ENCODE measurements at regions not wholly inside any gene's neighbourhood (a gene's known extent, or its start where the extent isn't known, plus 50 kb on each side); places are given as distances from the start of the nearest gene placed in this dataset.
"Not testable (repeated sequence)": the region's sequence is repeated elsewhere in the genome, so short reads cannot be mapped to it uniquely, and the experiment has no call there.

- DNase-seq, result no peak
Observed at GRCh38 chr3:152198665-152199064, 70.1 kb upstream of the MBNL1 start.

DNA sequence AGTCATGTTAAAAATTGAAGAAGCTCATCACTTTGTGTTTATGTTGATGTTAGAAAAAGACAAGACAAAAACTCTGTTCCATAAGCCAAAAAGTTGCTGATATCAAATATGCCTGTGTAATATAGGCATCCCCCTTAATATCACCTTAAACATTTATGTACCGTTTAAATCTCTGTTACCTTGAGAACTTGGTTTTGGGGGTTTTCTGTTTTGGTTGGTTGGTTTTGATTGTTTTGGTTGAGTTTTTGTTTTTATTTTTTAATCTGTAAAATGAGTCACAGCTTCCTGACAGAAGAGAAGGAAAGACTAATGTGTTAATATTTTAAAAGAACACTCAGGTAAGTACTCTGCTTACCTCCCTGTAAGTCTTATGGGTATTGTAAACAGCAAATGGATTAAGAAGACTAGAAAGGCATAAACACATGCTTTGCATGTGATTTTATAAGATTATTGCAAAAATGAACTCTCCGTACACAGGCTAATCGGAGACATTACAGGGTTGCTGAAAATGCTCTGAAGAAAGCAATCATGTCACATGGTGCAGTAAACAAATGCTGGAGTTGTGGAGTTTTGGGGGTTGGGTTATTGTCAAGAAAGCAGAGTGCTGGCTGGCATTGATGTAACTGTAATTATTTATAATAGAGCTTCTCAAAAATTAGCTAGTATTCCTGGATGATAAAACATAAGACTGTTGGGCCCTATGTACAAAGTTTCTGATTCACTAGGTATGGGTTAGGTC is 69.5 kb upstream of the MBNL1 start:
- DNase-seq, result no peak

- DNase-seq, result no peak
Observed at GRCh38 chr3:152200476-152201420, 68.0 kb upstream of the MBNL1 start.

GRCh38 chr3:152202976-152203626 is 65.6 kb upstream of the MBNL1 start:
- no peak for DNase-seq

GRCh38 chr3:152203652-152204051 is 65.1 kb upstream of the MBNL1 start:
- DNase-seq, result no peak

GRCh38 chr3:152204218-152204617 is 64.5 kb upstream of the MBNL1 start:
- no peak for DNase-seq

- DNase-seq, result no peak
Observed at GRCh38 chr3:152205097-152205593, 63.6 kb upstream of the MBNL1 start.

DNA sequence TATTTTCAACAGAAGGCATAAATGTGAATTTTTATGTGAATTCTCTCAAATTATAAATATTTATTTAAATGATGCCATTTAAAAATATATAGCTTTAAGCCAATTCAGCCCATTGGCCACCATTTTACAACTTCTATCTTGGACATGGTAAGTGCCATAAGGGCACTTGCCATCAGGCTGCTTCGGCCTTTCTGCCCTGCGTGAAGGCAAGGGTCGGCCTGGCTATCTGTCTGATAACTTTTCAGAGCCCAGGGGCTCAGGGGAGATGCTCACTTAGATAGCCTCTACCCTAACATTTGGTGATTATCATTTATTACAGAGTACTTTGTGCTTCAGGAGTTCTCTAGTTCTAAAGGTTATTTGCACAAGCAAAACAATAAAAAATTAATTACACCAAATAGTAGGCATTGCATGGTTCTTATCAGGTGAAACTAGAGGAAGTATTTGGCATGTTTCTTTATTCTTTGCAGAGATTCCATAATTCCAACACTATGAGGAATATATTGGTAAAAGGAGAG is 62.4 kb upstream of the MBNL1 start:
- no peak for DNase-seq

GRCh38 chr3:152208439-152208838 is 60.3 kb upstream of the MBNL1 start:
- DNase-seq, result no peak

- DNase-seq, result no peak
Observed at GRCh38 chr3:152209060-152209459, 59.7 kb upstream of the MBNL1 start.

GRCh38 chr3:152209776-152210175 is 59.0 kb upstream of the MBNL1 start:
- DNase-seq, result no peak

GRCh38 chr3:152210697-152211096 is 58.0 kb upstream of the MBNL1 start:
- DNase-seq, result no peak

GRCh38 chr3:152211655-152212054 is 57.1 kb upstream of the MBNL1 start:
- DNase-seq, result no peak

GRCh38 chr3:152213203-152213602 is 55.5 kb upstream of the MBNL1 start:
- DNase-seq, result no peak

GRCh38 chr3:152213938-152214337 is 54.8 kb upstream of the MBNL1 start:
- DNase-seq, result no peak

- not testable (repeated sequence) for DNase-seq
Observed at GRCh38 chr3:152216960-152217865, 51.5 kb upstream of the MBNL1 start.

DNA sequence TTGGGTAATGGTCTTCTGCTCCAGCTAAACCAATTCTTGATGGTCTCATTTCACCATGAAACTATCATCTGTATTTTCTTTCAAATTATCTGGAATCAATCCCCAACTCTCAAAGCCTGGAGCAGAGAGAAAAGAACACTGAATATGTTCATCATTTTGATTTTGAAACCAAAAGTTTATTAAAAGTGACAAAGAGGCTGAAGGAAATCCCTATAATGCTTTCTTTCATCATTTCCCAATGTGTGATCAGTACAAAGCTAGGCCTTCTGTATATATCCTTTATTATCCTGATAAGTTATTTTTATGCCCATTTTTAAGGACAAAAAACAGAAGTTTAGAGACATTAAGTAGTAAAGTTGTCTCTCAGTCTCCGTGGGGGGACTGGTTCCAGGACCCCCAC is 50.1 kb upstream of the MBNL1 start:
- DNase-seq, result no peak

Data from DMS79 treated with DMSO at 0.1 percent for 48 hours (cell line).